ENCODE measurements at regions not wholly inside any gene's neighbourhood (a gene's known extent, or its start where the extent isn't known, plus 50 kb on each side); places are given as distances from the start of the nearest gene placed in this dataset.

DNA sequence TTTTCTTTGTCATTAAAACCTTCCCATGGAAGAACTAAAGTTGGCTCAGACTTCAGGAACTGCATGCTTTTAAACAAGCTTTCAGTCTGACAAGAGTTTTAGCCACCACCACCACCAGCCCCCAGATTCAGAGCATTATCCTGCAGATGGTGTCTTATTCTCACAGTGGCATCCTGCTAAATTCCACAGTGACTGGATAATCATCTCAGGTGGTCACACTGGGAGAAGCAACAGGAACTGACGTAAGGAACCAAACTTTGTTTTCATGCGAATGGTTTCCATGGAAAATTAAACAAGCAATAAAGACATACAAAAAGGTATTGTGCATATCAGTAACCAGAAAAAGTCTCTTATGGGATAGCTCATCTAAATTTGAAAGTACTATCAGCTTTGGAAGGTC, 370.7 kb downstream of the FBXW7 start:
- TF ChIP-seq FOXM1 (IDR thresholded peaks at IDR 0.05; ENCODE audit: borderline replicate concordance, low read depth): no peak
- TF ChIP-seq ZBTB7A (IDR thresholded peaks at IDR 0.05; ENCODE audit: low read depth): no peak

DNA sequence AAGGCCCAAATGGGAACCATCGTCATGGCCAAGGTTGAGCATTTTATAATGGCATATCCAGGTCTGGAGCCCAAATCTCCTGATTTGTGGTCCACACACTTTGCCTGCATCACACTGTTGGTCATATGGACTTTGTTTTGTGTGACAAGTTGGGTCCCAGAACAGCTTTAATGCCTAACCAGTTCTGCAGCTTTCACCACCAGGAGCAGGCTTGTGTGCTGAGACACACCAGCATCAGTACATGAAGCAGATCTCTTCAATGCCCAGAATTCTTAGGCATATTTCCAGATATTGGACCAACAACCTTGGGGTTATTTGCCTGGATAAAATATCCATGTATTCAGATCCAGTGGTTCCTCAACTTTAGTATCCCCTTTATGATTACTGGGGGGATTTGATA, 371.3 kb downstream of the FBXW7 start:
- TF ChIP-seq TEAD4 (IDR thresholded peaks at IDR 0.05) (no peak), YY1 (IDR thresholded peaks at IDR 0.05; ENCODE audit: low read depth) (no peak), NFIC (IDR thresholded peaks at IDR 0.05) (no peak), EGR1 (IDR thresholded peaks at IDR 0.05) (no peak), REST (IDR thresholded peaks at IDR 0.05; ENCODE audit: low read depth) (no peak), TCF12 (IDR thresholded peaks at IDR 0.05; ENCODE audit: low read depth) (no peak), RAD21 (IDR thresholded peaks at IDR 0.05; ENCODE audit: low read depth) (no peak), FOXM1 (IDR thresholded peaks at IDR 0.05; ENCODE audit: borderline replicate concordance, low read depth) (no peak), EP300 (IDR thresholded peaks at IDR 0.05; ENCODE audit: borderline replicate concordance) (no peak), CREB1 (IDR thresholded peaks at IDR 0.05; ENCODE audit: low read depth) (no peak), TAF1 (IDR thresholded peaks at IDR 0.05; ENCODE audit: low read depth) (no peak)
- TF ChIP-seq, protein P1, sequence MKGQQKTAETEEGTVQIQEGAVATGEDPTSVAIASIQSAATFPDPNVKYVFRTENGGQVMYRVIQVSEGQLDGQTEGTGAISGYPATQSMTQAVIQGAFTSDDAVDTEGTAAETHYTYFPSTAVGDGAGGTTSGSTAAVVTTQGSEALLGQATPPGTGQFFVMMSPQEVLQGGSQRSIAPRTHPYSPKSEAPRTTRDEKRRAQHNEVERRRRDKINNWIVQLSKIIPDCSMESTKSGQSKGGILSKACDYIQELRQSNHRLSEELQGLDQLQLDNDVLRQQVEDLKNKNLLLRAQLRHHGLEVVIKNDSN (IDR thresholded peaks at IDR 0.05): no peak

DNA sequence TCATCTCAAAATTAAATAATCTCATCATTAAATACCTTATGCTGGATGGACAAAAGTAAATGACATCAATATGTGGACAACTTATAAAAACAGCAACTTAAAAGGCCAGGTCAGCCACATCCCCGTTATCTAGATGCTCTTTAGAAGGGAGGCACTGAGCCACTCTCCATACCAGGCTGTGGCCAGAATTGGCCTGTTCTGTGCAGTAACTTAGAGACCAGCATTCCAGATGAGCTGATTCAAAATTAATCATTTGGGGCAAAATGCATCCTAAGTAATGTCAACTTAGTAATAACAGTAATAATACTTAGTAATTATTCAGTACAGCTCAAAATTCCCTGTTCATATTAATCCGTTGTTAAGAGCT, 373.6 kb downstream of the FBXW7 start:
- TF ChIP-seq EP300 (IDR thresholded peaks at IDR 0.05; ENCODE audit: borderline replicate concordance) (no peak), EGR1 (IDR thresholded peaks at IDR 0.05) (no peak), TCF12 (IDR thresholded peaks at IDR 0.05; ENCODE audit: low read depth) (no peak), TEAD4 (IDR thresholded peaks at IDR 0.05) (no peak), MAX (IDR thresholded peaks at IDR 0.05) (no peak), ZBTB7A (IDR thresholded peaks at IDR 0.05; ENCODE audit: low read depth) (no peak), REST (IDR thresholded peaks at IDR 0.05; ENCODE audit: low read depth) (no peak), FOXM1 (IDR thresholded peaks at IDR 0.05; ENCODE audit: borderline replicate concordance, low read depth) (no peak), CREB1 (IDR thresholded peaks at IDR 0.05; ENCODE audit: low read depth) (no peak), NFIC (IDR thresholded peaks at IDR 0.05) (no peak)
- TF ChIP-seq, protein P1 (IDR thresholded peaks at IDR 0.05): no peak

GRCh38 chr4:152161676-152162330, 374.1 kb downstream of the FBXW7 start:
- TF ChIP-seq CEBPB (IDR thresholded peaks at IDR 0.05) (no peak), NFIC (IDR thresholded peaks at IDR 0.05) (no peak), REST (IDR thresholded peaks at IDR 0.05; ENCODE audit: low read depth) (no peak), ZBTB7A (IDR thresholded peaks at IDR 0.05; ENCODE audit: low read depth) (no peak), TAF1 (IDR thresholded peaks at IDR 0.05; ENCODE audit: low read depth) (no peak), EP300 (IDR thresholded peaks at IDR 0.05; ENCODE audit: borderline replicate concordance) (no peak), MAX (IDR thresholded peaks at IDR 0.05) (no peak), RAD21 (IDR thresholded peaks at IDR 0.05; ENCODE audit: low read depth) (no peak), EGR1 (IDR thresholded peaks at IDR 0.05) (no peak), YY1 (IDR thresholded peaks at IDR 0.05; ENCODE audit: low read depth) (no peak), CREB1 (IDR thresholded peaks at IDR 0.05; ENCODE audit: low read depth) (no peak), FOXM1 (IDR thresholded peaks at IDR 0.05; ENCODE audit: borderline replicate concordance, low read depth) (no peak), TCF12 (IDR thresholded peaks at IDR 0.05; ENCODE audit: low read depth) (no peak), TEAD4 (IDR thresholded peaks at IDR 0.05) (no peak)
- TF ChIP-seq, protein P1 (IDR thresholded peaks at IDR 0.05): no peak
